GM23338 (cell line): ENCODE measurements at regions not wholly inside any gene's neighbourhood (a gene's known extent, or its start where the extent isn't known, plus 50 kb on each side); places are given as distances from the start of the nearest gene placed in this dataset.

Experiments
- CREB1 ChIP-seq: fragments of 250-450 bp; sonication (Bioruptor Pico); IDR thresholded peaks from 2 replicates; pipeline ENCODE4 v1.5.0; 2020; ENCODE audit warnings: low read depth, mild to moderate bottlenecking, moderate library complexity
- EZH2 ChIP-seq: fragments of 200-600 bp; sonication (generic); IDR thresholded peaks from one replicate; pipeline ENCODE4 v1.8.0; 2017; ENCODE audit warnings: antibody characterized with exemption, mild to moderate bottlenecking, low read depth; ENCODE audit not compliant: unreplicated experiment
- EZH2phosphoT487 ChIP-seq: fragments of 200-600 bp; sonication (generic); IDR thresholded peaks from one replicate; pipeline ENCODE4 v1.8.1; 2018; ENCODE audit warnings: antibody characterized with exemption; ENCODE audit not compliant: unreplicated experiment
- JUNB ChIP-seq: IDR thresholded peaks from one replicate; pipeline ENCODE4 v1.6.1; 2016; ENCODE audit warnings: antibody characterized with exemption; ENCODE audit not compliant: unreplicated experiment
- NANOG ChIP-seq: IDR thresholded peaks from 2 replicates; pipeline ENCODE4 v1.6.1; 2016; ENCODE audit warnings: antibody characterized with exemption, borderline replicate concordance
- POLR2AphosphoS5 ChIP-seq: IDR thresholded peaks from 2 replicates; pipeline ENCODE4 v1.6.1; 2016; ENCODE audit warnings: antibody characterized with exemption, low read depth
- STAT1 ChIP-seq: IDR thresholded peaks from one replicate; pipeline ENCODE4 v1.6.1; 2016; ENCODE audit warnings: antibody characterized with exemption; ENCODE audit not compliant: unreplicated experiment
- ZNF114 ChIP-seq: fragments of 250-450 bp; sonication (Bioruptor Pico); IDR thresholded peaks from 2 replicates; pipeline ENCODE4 v1.5.0; 2020; ENCODE audit warnings: mild to moderate bottlenecking, moderate library complexity
- ZNF331 ChIP-seq: fragments of 250-450 bp; sonication (Bioruptor Pico); IDR thresholded peaks from 2 replicates; pipeline ENCODE4 v1.5.0; 2020; ENCODE audit warnings: low read depth, mild to moderate bottlenecking, moderate library complexity
- TF ChIP-seq, protein P1 (sequence below): fragments of 250-450 bp; sonication (Bioruptor Pico); IDR thresholded peaks from 2 replicates; pipeline ENCODE4 v1.5.0; 2020; ENCODE audit warnings: mild to moderate bottlenecking, moderate library complexity
- TF ChIP-seq, protein P2 (sequence below): IDR thresholded peaks from 2 replicates; pipeline ENCODE4 v1.6.1; 2016; ENCODE audit warnings: antibody characterized with exemption
- TF ChIP-seq, protein P3 (sequence below): IDR thresholded peaks from one replicate; pipeline ENCODE4 v1.6.1; 2018; ENCODE audit warnings: antibody characterized with exemption; ENCODE audit not compliant: unreplicated experiment

DNA sequence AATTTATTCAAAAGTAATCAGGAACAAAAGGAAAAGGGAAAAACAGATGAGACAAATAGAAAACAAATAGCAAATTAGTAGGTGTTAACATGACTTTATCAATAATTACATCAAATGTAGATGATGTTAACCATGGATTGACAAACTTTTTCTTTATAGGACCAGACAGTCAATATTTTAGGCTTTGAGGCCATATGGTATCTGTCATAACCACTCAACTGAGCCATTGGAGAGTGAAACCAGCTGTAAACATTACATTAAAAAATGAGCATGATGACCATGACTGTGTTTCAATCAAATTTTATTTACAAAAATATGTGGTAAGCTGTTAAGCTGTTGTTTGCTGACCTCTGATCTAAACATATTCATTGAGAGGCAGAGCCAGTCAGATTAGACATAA lies 118.5 kb upstream of the NWD2 start (continued):
- TF ChIP-seq, protein P1, sequence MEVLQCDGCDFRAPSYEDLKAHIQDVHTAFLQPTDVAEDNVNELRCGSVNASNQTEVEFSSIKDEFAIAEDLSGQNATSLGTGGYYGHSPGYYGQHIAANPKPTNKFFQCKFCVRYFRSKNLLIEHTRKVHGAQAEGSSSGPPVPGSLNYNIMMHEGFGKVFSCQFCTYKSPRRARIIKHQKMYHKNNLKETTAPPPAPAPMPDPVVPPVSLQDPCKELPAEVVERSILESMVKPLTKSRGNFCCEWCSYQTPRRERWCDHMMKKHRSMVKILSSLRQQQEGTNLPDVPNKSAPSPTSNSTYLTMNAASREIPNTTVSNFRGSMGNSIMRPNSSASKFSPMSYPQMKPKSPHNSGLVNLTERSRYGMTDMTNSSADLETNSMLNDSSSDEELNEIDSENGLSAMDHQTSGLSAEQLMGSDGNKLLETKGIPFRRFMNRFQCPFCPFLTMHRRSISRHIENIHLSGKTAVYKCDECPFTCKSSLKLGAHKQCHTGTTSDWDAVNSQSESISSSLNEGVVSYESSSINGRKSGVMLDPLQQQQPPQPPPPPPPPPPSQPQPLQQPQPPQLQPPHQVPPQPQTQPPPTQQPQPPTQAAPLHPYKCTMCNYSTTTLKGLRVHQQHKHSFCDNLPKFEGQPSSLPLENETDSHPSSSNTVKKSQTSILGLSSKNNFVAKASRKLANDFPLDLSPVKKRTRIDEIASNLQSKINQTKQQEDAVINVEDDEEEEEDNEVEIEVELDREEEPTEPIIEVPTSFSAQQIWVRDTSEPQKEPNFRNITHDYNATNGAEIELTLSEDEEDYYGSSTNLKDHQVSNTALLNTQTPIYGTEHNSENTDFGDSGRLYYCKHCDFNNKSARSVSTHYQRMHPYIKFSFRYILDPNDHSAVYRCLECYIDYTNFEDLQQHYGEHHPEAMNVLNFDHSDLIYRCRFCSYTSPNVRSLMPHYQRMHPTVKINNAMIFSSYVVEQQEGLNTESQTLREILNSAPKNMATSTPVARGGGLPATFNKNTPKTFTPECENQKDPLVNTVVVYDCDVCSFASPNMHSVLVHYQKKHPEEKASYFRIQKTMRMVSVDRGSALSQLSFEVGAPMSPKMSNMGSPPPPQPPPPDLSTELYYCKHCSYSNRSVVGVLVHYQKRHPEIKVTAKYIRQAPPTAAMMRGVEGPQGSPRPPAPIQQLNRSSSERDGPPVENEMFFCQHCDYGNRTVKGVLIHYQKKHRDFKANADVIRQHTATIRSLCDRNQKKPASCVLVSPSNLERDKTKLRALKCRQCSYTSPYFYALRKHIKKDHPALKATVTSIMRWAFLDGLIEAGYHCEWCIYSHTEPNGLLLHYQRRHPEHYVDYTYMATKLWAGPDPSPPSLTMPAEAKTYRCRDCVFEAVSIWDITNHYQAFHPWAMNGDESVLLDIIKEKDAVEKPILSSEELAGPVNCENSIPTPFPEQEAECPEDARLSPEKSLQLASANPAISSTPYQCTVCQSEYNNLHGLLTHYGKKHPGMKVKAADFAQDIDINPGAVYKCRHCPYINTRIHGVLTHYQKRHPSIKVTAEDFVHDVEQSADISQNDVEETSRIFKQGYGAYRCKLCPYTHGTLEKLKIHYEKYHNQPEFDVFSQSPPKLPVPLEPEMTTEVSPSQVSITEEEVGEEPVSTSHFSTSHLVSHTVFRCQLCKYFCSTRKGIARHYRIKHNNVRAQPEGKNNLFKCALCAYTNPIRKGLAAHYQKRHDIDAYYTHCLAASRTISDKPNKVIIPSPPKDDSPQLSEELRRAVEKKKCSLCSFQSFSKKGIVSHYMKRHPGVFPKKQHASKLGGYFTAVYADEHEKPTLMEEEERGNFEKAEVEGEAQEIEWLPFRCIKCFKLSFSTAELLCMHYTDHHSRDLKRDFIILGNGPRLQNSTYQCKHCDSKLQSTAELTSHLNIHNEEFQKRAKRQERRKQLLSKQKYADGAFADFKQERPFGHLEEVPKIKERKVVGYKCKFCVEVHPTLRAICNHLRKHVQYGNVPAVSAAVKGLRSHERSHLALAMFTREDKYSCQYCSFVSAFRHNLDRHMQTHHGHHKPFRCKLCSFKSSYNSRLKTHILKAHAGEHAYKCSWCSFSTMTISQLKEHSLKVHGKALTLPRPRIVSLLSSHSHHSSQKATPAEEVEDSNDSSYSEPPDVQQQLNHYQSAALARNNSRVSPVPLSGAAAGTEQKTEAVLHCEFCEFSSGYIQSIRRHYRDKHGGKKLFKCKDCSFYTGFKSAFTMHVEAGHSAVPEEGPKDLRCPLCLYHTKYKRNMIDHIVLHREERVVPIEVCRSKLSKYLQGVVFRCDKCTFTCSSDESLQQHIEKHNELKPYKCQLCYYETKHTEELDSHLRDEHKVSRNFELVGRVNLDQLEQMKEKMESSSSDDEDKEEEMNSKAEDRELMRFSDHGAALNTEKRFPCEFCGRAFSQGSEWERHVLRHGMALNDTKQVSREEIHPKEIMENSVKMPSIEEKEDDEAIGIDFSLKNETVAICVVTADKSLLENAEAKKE, result no peak
- TF ChIP-seq, protein P2, sequence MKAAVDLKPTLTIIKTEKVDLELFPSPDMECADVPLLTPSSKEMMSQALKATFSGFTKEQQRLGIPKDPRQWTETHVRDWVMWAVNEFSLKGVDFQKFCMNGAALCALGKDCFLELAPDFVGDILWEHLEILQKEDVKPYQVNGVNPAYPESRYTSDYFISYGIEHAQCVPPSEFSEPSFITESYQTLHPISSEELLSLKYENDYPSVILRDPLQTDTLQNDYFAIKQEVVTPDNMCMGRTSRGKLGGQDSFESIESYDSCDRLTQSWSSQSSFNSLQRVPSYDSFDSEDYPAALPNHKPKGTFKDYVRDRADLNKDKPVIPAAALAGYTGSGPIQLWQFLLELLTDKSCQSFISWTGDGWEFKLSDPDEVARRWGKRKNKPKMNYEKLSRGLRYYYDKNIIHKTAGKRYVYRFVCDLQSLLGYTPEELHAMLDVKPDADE, result no peak
- no peak for TF ChIP-seq POLR2AphosphoS5
- no peak for TF ChIP-seq EZH2
- no peak for TF ChIP-seq STAT1
- TF ChIP-seq ZNF331 (CRISPR knock-in tag), result no peak
- TF ChIP-seq ZNF114, result no peak
- TF ChIP-seq EZH2phosphoT487, result no peak
- TF ChIP-seq, protein P3, sequence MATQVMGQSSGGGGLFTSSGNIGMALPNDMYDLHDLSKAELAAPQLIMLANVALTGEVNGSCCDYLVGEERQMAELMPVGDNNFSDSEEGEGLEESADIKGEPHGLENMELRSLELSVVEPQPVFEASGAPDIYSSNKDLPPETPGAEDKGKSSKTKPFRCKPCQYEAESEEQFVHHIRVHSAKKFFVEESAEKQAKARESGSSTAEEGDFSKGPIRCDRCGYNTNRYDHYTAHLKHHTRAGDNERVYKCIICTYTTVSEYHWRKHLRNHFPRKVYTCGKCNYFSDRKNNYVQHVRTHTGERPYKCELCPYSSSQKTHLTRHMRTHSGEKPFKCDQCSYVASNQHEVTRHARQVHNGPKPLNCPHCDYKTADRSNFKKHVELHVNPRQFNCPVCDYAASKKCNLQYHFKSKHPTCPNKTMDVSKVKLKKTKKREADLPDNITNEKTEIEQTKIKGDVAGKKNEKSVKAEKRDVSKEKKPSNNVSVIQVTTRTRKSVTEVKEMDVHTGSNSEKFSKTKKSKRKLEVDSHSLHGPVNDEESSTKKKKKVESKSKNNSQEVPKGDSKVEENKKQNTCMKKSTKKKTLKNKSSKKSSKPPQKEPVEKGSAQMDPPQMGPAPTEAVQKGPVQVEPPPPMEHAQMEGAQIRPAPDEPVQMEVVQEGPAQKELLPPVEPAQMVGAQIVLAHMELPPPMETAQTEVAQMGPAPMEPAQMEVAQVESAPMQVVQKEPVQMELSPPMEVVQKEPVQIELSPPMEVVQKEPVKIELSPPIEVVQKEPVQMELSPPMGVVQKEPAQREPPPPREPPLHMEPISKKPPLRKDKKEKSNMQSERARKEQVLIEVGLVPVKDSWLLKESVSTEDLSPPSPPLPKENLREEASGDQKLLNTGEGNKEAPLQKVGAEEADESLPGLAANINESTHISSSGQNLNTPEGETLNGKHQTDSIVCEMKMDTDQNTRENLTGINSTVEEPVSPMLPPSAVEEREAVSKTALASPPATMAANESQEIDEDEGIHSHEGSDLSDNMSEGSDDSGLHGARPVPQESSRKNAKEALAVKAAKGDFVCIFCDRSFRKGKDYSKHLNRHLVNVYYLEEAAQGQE, result no peak
- no peak for TF ChIP-seq NANOG
- TF ChIP-seq JUNB, result no peak
- no peak for TF ChIP-seq CREB1 (CRISPR knock-in tag)
